Esophagus muscularis mucosa (tissue), 4 donors: ENCODE measurements at regions not wholly inside any gene's neighbourhood (a gene's known extent, or its start where the extent isn't known, plus 50 kb on each side); places are given as distances from the start of the nearest gene placed in this dataset.

Experiments used
- CTCF ChIP-seq, 3 experiments: fragments of 200-600 bp in 2 of 3; fragments of 450-650 bp in 1 of 3; sonication (generic) in 2 of 3; IDR thresholded peaks; one replicate each; pipeline ENCODE4 v1.5.1; 2017 to 2019; ENCODE audit warnings: antibody characterized with exemption in 3 of 3, mild to moderate bottlenecking in 2 of 3, moderate library complexity in 1 of 3
- EP300 ChIP-seq: sonication (generic); formaldehyde crosslinking; IDR thresholded peaks from one replicate; pipeline ENCODE4 v1.6.1; 2017; ENCODE audit warnings: antibody characterized with exemption
- POLR2A ChIP-seq: fragments of 450-650 bp; IDR thresholded peaks from one replicate; pipeline ENCODE4 v1.6.1; 2017; ENCODE audit warnings: antibody characterized with exemption, moderate library complexity, mild to moderate bottlenecking, low read depth

GRCh38 chr3:17844236-17844635 lies 101.8 kb upstream of the TBC1D5 start:
- TF ChIP-seq EP300: no peak
- TF ChIP-seq CTCF (IDR thresholded peaks at IDR 0.05): no peak
- no peak for TF ChIP-seq POLR2A
